Panc1 (cell line): ENCODE measurements at regions not wholly inside any gene's neighbourhood (a gene's known extent, or its start where the extent isn't known, plus 50 kb on each side); places are given as distances from the start of the nearest gene placed in this dataset.

Source experiments
- ATAC-seq: fragments of 200-7000 bp; cut with Tn5 transposase; 2 replicates; pipeline ENCODE4 v1.9.1; 2020; ENCODE audit warnings: mild to moderate bottlenecking, moderate library complexity
- BruUV-seq: library from RNA; stranded (reverse); fragments of 400-500 nt; replicated peaks from 2 replicates; lab custom pipeline; 2021; lab: Mats Ljungman, UMichigan
- CTCF ChIA-PET: fragments of 300-600 bp; sonication (Branson Sonifier 250); formaldehyde crosslinking; loops from one replicate; lab custom pipeline; 2022; ENCODE audit warnings: antibody characterized with exemption; lab: Charles Lee
- POLR2A ChIA-PET: fragments of 300-600 bp; sonication (Branson Sonifier 250); formaldehyde crosslinking; loops from one replicate; lab custom pipeline; 2022; ENCODE audit warnings: antibody characterized with exemption; lab: Charles Lee
- DNase-seq: peaks from one replicate; pipeline ENCODE4 v3.0.0-alpha.2; 2010; ENCODE audit warnings: low read depth, low spot score
- H3K27ac ChIP-seq: 2 replicates; pipeline ENCODE4 v1.5.1; 2011; ENCODE audit warnings: mild to moderate bottlenecking, low read length, inconsistent platforms
- H3K27me3 ChIP-seq: fragments of 200-500 bp; sonication (Bioruptor generic); 2 replicates; pipeline ENCODE4 v1.6.0; 2014; ENCODE audit warnings: low read length, inconsistent platforms; ENCODE audit not compliant: control insufficient read depth, insufficient read depth
- H3K36me3 ChIP-seq: fragments of 200-500 bp; sonication (Bioruptor generic); 2 replicates; pipeline ENCODE4 v1.5.1; 2014; ENCODE audit warnings: inconsistent platforms, mild to moderate bottlenecking, low read length, moderate library complexity; ENCODE audit not compliant: control insufficient read depth, insufficient read depth
- H3K4me1 ChIP-seq: 2 replicates; pipeline ENCODE4 v1.5.1; 2011; ENCODE audit warnings: inconsistent platforms, mild to moderate bottlenecking, low read length, moderate library complexity; ENCODE audit not compliant: control insufficient read depth, insufficient read depth
- H3K4me3 ChIP-seq, 2 experiments: 2 replicates each; pipeline ENCODE4 v1.5.1; 2011 to 2012; ENCODE audit warnings: low read depth in 2 of 2, low read length in 2 of 2, mild to moderate bottlenecking in 2 of 2, inconsistent platforms in 1 of 2, moderate library complexity in 1 of 2
- H3K9me3 ChIP-seq: fragments of 200-500 bp; sonication (Bioruptor generic); 2 replicates; pipeline ENCODE4 v1.5.1; 2014; ENCODE audit warnings: low read depth, mild to moderate bottlenecking, inconsistent platforms, low read length, moderate library complexity; ENCODE audit not compliant: control insufficient read depth, insufficient read depth
- CTCF ChIP-seq: fragments of 450-650 bp; IDR thresholded peaks from 2 replicates; pipeline ENCODE4 v1.5.1; 2017; ENCODE audit warnings: mild to moderate bottlenecking
- POLR2AphosphoS5 ChIP-seq: IDR thresholded peaks from 2 replicates; pipeline ENCODE4 v1.6.1; 2012; ENCODE audit warnings: mild to moderate bottlenecking, low read depth, low read length, moderate library complexity
- REST ChIP-seq, 2 experiments: IDR thresholded peaks; 2 replicates each; pipeline ENCODE4 v1.6.1; 2011 to 2012; ENCODE audit warnings: low read depth in 2 of 2, control low read depth in 1 of 2, low read length in 1 of 2, mild to moderate bottlenecking in 1 of 2, moderate library complexity in 1 of 2; ENCODE audit not compliant: insufficient read depth in 1 of 2
- SIN3A ChIP-seq: IDR thresholded peaks from 2 replicates; pipeline ENCODE4 v1.6.1; 2012; ENCODE audit warnings: low read depth, mild to moderate bottlenecking, low read length, moderate library complexity, borderline replicate concordance; ENCODE audit not compliant: insufficient read depth
- TCF7L2 ChIP-seq: IDR thresholded peaks from 2 replicates; pipeline ENCODE4 v1.6.1; 2011; ENCODE audit warnings: mild to moderate bottlenecking, low read depth, low read length, inconsistent platforms
- in situ Hi-C: cut with HindIII; loops from 2 replicates; pipeline ENCODE4 v1.10.0; 2016; ENCODE audit warnings: low sequenced_read_pairs, low pct_unique_long_range_greater_than_20kb
- intact Hi-C: fragments of 100-400 bp; cut with micrococcal nuclease; formaldehyde crosslinking; loops from one replicate; pipeline ENCODE4 v1.10.0; 2022; ENCODE audit not compliant: unreplicated experiment

- in situ Hi-C loops: no loop called here
- Histone ChIP-seq H3K9me3 (no peaks in the 10 kb centered on the region), H3K27ac (no peak overlapping the region), H3K27me3 (no peaks in the 10 kb centered on the region), H3K4me1 (no peaks in the 10 kb centered on the region), H3K4me3 (no peak overlapping the region), H3K36me3 (no peaks in the 10 kb centered on the region)
- ChIA-PET CTCF (no interaction called here), POLR2A (no interaction called here)
- ATAC-seq (no peak), DNase-seq (no peak)
- no TSS peak for BruUV-seq
- no peak for TF ChIP-seq SIN3A
- no peak for TF ChIP-seq CTCF
- TF ChIP-seq REST (IDR thresholded peaks at IDR 0.05; ENCODE audit: insufficient read depth in 1 of 2, low read depth in 2 of 2, low read length in 1 of 2): no peak
- no peak for TF ChIP-seq TCF7L2
- intact Hi-C loops: no loop called here
Observed at GRCh38 chr13:107296804-107297203, 728.9 kb upstream of the ARGLU1 start.

- Histone ChIP-seq H3K36me3 (no peaks in the 10 kb centered on the region; the same call in 1 of the 2 replicates), H3K4me3 (no peak overlapping the region), H3K4me1 (no peaks in the 10 kb centered on the region), H3K27me3 (no peaks in the 10 kb centered on the region), H3K9me3 (no peaks in the 10 kb centered on the region), H3K27ac (no peak overlapping the region)
- no peak for ATAC-seq
- CTCF ChIA-PET: no interaction called here
- intact Hi-C loops (no loop called here), in situ Hi-C loops (no loop called here)
- TF ChIP-seq SIN3A (no peak), CTCF (no peak), TCF7L2 (no peak), REST (IDR thresholded peaks at IDR 0.05; ENCODE audit: insufficient read depth in 1 of 2, low read depth in 2 of 2, low read length in 1 of 2) (no peak), POLR2AphosphoS5 (no peak)
- DNase-seq: no peak
- POLR2A ChIA-PET: no interaction called here
- no TSS peak for BruUV-seq
Observed at GRCh38 chr13:107295416-107296140, 727.6 kb upstream of the ARGLU1 start.
